ENCODE measurements at regions not wholly inside any gene's neighbourhood (a gene's known extent, or its start where the extent isn't known, plus 50 kb on each side); places are given as distances from the start of the nearest gene placed in this dataset.

- TF ChIP-seq CTCF (conservative IDR thresholded peaks at IDR 0.05; ENCODE audit: low read depth, low read length) (no peak), EZH2phosphoT487 (IDR thresholded peaks at IDR 0.05; ENCODE audit: borderline replicate concordance, low read length) (no peak), EZH2 (IDR thresholded peaks at IDR 0.05; ENCODE audit: low read length, unreplicated experiment) (no peak)
These were observed 410.8 kb upstream of the PRKCQ start for GRCh38 chr10:6990891-6991290.
